ENCODE measurements at regions not wholly inside any gene's neighbourhood (a gene's known extent, or its start where the extent isn't known, plus 50 kb on each side); places are given as distances from the start of the nearest gene placed in this dataset.
"Not testable (repeated sequence)": the region's sequence is repeated elsewhere in the genome, so short reads cannot be mapped to it uniquely, and the experiment has no call there.

- DNase-seq (ENCODE audit: low spot score), result no peak
Observed at GRCh38 chr4:151850791-151851213, 90.0 kb upstream of the GATB start.

- not testable (repeated sequence) for DNase-seq (ENCODE audit: low spot score)
Observed at GRCh38 chr4:151845551-151845950, 84.7 kb upstream of the GATB start.

DNA sequence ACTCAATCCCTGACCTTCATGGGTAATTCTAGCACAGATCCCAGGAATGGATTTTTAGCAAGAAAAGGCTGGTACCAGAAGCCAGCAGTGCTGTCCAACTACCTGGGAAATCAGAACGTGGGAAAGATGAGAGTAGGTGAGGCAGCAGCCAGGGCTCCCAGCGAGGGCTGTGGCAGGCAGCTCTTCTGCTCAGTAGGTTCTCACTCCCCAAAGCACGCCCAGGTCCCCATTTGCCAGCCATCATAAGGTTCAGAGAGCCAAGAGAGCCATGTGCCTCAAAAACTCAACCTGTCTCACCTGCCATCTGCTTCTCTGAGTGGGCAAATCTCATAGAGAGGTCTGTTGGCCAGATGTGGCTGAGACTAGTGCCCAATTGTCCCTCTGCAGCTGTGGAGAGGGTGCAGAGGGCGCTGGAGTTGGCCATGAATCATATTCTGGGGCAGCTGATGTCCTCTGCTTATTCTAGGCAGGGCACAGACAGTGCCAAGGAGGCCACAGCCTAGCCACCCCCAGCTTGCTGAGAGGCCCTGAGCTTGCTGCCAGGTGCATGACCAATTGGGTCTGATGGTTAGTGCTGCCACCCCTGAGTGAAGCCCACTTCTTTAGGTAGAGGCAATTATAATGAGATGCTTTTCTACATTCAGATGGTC is 81.7 kb upstream of the GATB start:
- DNase-seq (ENCODE audit: low spot score), result no peak

- DNase-seq (ENCODE audit: low spot score), result no peak
Observed at GRCh38 chr4:151841107-151841506, 80.3 kb upstream of the GATB start.

- no peak for DNase-seq (ENCODE audit: low spot score)
Observed at GRCh38 chr4:151835467-151835866, 74.7 kb upstream of the GATB start.

DNA sequence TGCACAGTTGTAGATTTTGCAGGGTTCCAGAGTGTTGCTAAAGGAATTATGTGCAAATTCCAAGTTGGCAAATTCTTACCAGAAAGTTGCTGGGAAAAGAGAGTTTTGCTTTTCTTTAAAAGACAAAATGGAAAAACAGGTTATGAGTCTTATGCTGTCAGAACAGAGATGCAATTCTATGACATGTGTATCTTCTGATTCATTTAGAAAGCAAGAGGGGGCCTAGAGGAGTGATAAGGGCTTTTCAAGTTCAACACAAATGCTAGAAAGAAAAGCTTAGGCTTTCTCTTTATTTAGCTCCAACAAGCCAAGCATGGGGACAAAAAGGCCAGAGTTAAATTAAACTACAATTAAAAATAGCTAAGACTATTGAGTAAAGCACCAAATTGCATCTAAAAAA is 72.4 kb upstream of the GATB start:
- DNase-seq (ENCODE audit: low spot score), result no peak

DNA sequence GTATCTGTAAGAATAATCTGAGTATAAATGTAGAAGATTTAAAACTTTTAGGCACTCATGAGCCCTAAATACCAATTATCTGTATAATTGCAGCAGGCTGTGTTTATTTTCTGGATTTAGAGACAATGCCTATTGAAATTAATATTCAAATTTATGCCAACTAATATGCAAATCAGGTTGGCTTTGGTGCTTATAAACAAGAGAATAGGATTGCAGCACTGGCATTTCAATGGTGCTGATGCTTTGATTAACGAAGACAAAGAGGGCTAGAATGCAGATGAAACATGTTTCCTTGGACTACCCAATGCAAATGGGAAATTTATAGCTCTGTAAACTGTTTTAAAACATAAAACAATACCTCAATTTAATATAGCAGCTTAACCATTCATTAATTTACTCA is 70.7 kb upstream of the GATB start:
- no peak for DNase-seq (ENCODE audit: low spot score)

DNA sequence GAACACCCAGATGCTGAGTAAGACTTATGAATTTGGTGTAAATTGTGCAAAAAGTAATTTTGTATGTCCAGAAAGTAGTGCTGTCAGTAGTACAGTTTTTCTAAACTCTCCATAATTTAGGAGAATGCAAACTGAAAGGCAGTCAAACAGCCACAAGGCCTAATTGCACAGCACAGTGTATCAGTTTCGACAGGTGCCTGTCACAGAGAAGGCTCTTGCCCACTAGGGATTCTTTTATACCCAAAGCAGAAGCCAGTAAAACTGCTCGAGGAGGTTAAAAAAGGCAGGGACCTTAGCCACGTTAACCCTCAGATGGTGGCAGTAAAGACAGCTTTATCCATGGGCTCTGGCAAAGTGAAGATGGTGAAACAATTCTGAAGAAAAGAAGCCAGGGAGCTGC is 69.4 kb upstream of the GATB start:
- no peak for DNase-seq (ENCODE audit: low spot score)

- DNase-seq (ENCODE audit: low spot score), result no peak
Observed at GRCh38 chr4:151829309-151829708, 68.5 kb upstream of the GATB start.

- DNase-seq (ENCODE audit: low spot score), result peak; percentile 76
Observed at GRCh38 chr4:151824656-151825055, 63.8 kb upstream of the GATB start.

- DNase-seq (ENCODE audit: low spot score), result peak; percentile 30
Observed at GRCh38 chr4:151822331-151822730, 61.5 kb upstream of the GATB start.

- DNase-seq (ENCODE audit: low spot score), result no peak
Observed at GRCh38 chr4:151820004-151820403, 59.2 kb upstream of the GATB start.

GRCh38 chr4:151811403-151811802 is 50.6 kb upstream of the GATB start:
- no peak for DNase-seq (ENCODE audit: low spot score)
